HG03159 (cell line): ENCODE measurements at regions not wholly inside any gene's neighbourhood (a gene's known extent, or its start where the extent isn't known, plus 50 kb on each side); places are given as distances from the start of the nearest gene placed in this dataset.
"Not testable (repeated sequence)": the region's sequence is repeated elsewhere in the genome, so short reads cannot be mapped to it uniquely, and the experiment has no call there.

Experiments
- ATAC-seq: cut with Tn5 transposase; IDR thresholded peaks from one replicate; pipeline ENCODE4 v1.9.1; 2021; ENCODE audit warnings: mild to moderate bottlenecking, moderate library complexity; ENCODE audit not compliant: unreplicated experiment

- no peak for ATAC-seq
These were observed 412.5 kb downstream of the SOX2 start for GRCh38 chr3:182124187-182124586.

GRCh38 chr3:182124716-182125115 is 413.0 kb downstream of the SOX2 start:
- ATAC-seq: no peak

GRCh38 chr3:182129740-182130139 is 418.0 kb downstream of the SOX2 start:
- ATAC-seq: no peak

GRCh38 chr3:182133752-182134151 is 422.0 kb downstream of the SOX2 start:
- ATAC-seq: no peak

- no peak for ATAC-seq
These were observed 423.3 kb downstream of the SOX2 start for GRCh38 chr3:182135056-182135455.

- ATAC-seq: no peak
These were observed 424.5 kb downstream of the SOX2 start for GRCh38 chr3:182136008-182136910.

GRCh38 chr3:182138393-182138792 is 426.7 kb downstream of the SOX2 start:
- ATAC-seq: no peak

- no peak for ATAC-seq
These were observed 428.1 kb downstream of the SOX2 start for GRCh38 chr3:182139627-182140357.

GRCh38 chr3:182142928-182143327 is 431.2 kb downstream of the SOX2 start:
- no peak for ATAC-seq

- ATAC-seq: no peak
These were observed 432.2 kb downstream of the SOX2 start for GRCh38 chr3:182143903-182144302.

- ATAC-seq: no peak
These were observed 436.6 kb downstream of the SOX2 start for GRCh38 chr3:182148360-182148759.

GRCh38 chr3:182149594-182149993 is 437.9 kb downstream of the SOX2 start:
- ATAC-seq: no peak

- not testable (repeated sequence) for ATAC-seq
These were observed 444.6 kb downstream of the SOX2 start for GRCh38 chr3:182156326-182156725.

GRCh38 chr3:182165234-182165633 is 453.5 kb downstream of the SOX2 start:
- no peak for ATAC-seq

- no peak for ATAC-seq
These were observed 460.8 kb downstream of the SOX2 start for GRCh38 chr3:182172534-182172933.

- no peak for ATAC-seq
These were observed 466.9 kb downstream of the SOX2 start for GRCh38 chr3:182178488-182179200.

GRCh38 chr3:182179631-182180030 is 467.9 kb downstream of the SOX2 start:
- no peak for ATAC-seq

GRCh38 chr3:182180654-182181385 is 469.1 kb downstream of the SOX2 start:
- ATAC-seq: no peak

GRCh38 chr3:182182531-182182968 is 470.8 kb downstream of the SOX2 start:
- ATAC-seq: no peak

- ATAC-seq: no peak
These were observed 472.1 kb downstream of the SOX2 start for GRCh38 chr3:182183716-182184430.
